GM21515 (cell line): ENCODE measurements at regions not wholly inside any gene's neighbourhood (a gene's known extent, or its start where the extent isn't known, plus 50 kb on each side); places are given as distances from the start of the nearest gene placed in this dataset.

Experiments
- ATAC-seq: cut with Tn5 transposase; IDR thresholded peaks from one replicate; pipeline ENCODE4 v1.9.1; 2021; ENCODE audit not compliant: unreplicated experiment

DNA sequence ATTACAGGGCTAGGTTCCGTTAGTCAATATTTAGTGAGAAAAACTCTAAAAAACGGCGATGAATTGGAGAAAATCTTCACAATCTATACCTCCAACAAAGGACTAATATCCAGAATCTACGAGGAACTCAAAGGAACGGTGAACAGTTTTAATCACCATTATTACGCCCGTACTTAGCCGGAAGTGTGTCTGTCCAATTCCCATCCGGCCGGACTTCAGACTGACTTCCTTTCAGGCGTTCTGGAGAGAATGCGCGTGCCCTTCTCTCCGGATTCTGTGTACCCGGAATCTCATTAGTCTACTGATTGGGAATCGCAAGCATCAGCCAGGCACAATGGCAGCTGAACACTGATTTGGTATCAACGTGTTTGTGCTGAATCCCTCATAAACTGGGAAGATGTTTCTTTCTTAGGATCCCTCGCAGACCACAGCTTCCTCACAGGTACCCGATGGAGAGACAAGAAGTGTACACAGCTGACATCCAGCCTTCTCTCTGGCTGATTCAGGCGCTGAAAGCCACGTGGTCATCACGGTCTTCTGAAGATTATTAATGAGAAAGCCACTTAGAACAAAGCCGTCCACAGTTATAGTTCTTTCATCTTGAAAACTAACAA, 239.9 kb downstream of the ZNF516 start:
- no peak for ATAC-seq

DNA sequence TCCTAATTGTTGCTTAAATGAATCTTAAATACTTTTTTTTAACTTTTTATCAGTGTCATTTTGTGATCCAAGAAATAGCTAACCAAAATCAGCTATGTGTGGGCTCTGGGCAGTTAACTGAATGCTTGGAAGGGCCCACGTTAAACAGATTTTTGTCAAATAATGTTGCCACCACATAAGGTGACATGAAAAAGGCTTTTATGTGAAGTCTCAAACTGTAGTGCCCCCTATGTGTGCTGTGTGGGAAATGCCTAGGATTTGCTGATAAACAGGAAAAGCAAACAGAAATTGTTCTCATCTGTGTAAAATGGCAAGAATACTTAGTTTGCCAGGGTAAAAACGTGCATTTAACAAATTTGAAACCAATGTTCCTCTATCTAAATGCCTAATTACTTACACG, 242.2 kb downstream of the ZNF516 start:
- no peak for ATAC-seq

- ATAC-seq, result no peak
These were observed 242.9 kb downstream of the ZNF516 start for GRCh38 chr18:76252139-76252538.

GRCh38 chr18:76251691-76252090, 243.4 kb downstream of the ZNF516 start:
- no peak for ATAC-seq

DNA sequence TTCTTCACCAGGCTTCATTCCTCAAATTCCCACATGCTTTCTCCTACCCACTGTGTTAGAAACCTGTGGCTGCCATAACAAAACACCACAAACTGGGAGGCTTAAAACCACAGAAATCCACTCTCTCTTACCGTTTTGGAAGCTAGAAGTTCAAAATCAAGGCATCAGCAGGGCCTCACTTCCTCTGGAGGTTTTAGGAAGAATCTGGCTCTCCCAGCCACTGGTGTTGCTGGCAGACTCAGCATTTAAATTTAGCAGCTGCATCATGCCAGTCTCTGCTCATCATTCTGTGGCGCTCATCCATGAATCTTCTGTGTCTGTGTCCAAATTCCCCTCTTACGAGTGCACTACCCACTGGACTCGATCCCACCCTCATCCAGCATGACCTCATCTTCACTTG, 248.5 kb downstream of the ZNF516 start:
- ATAC-seq, result no peak

DNA sequence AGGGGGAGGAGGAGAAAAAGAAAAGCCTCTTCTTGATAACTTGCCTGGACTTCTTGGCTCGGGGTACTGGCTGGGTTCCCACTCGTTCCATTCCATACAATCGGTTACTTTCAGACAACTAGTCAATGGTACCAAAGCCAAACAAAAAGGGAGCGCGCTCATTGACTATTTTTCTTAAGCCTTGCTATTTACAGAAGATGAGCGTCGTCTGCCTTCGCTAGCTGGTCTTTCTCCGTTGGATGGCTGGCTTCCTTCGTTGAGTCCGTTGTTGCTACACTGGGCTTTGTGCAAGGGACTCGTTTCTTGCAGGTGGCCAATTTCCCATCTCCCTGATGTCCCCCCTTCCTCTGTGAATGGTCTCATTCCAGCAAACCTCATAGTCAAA, 260.4 kb downstream of the ZNF516 start:
- ATAC-seq, result no peak

- ATAC-seq, result no peak
These were observed 261.0 kb downstream of the ZNF516 start for GRCh38 chr18:76233876-76234675.

DNA sequence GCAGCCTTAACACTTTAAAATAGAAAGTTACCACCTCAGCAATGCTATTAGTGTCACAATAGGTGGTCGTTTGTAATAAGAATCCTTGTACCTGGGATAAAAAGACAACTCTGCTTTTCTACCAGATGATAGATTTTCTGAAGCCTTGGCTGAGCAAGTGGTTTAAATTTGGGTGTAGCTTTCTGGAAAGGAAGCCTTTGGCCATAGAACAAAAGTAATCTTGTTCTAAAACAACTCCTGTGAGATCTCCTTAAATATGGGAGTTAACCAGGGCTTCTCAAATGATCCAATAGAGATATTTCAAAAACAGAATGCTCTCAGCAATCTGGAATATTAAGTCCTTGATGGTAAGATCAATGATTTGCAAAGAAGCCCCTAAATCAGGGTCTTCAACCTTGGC, 261.6 kb downstream of the ZNF516 start:
- no peak for ATAC-seq

- ATAC-seq, result no peak
These were observed 262.3 kb downstream of the ZNF516 start for GRCh38 chr18:76232779-76233178.

DNA sequence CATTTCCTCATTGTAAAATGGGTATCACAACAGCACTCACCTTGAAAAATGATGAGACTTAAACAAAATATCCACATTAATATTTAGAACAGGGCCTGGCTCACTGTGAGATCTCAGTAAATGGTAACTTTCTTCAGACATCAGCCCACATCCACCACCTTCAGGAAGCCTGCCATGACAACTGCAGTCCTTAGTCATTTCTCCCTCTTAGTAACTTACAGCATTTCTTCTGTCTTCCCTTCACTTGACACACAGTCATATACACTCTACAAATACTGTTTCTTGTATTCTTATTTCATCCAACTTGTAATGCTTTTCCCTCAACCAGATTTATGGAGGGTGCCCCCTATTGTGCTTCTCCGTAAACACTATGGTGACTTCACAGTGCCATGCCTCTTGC, 263.0 kb downstream of the ZNF516 start:
- no peak for ATAC-seq

DNA sequence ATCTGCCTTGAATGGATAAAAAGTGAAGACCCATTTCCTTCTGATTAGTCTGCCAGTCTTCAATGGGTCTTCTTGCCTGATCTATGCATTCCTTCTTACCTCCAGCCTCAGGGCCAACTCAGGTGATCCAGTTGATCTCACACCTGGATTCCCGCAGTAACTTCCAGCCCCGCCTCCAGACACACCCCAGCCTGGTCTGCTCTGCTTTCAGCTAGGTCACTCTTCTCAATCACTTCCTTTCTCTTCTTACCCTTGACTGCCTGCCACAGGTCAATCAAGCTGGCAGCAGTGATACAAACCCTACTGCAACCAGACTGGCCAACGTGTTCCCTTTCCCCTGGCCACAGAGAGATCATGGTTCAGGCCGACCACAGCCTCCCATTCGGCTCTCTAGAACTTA, 263.6 kb downstream of the ZNF516 start:
- no peak for ATAC-seq

- no peak for ATAC-seq
These were observed 264.3 kb downstream of the ZNF516 start for GRCh38 chr18:76230791-76231190.

DNA sequence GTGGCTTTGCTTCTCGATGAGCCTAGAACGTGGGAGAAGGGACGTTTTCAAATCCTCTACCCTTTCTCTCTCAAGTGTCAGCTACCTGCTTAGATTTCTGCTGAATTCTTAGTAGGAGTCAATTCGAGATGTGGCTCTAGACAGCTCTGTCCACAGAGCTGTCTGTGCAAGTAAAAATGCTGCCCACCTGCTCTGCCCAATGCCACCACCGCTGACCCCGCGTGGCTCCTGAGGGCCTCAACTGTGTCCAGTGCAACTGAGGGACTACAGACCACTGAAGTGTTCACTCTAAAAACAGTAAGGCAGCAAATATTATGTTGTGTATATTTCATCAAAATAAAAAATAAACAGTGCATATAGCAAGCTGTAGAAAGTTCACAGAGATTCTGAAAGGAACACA, 266.3 kb downstream of the ZNF516 start:
- no peak for ATAC-seq

- ATAC-seq, result no peak
These were observed 267.3 kb downstream of the ZNF516 start for GRCh38 chr18:76227759-76228158.

- ATAC-seq, result no peak
These were observed 271.6 kb downstream of the ZNF516 start for GRCh38 chr18:76223403-76223802.

GRCh38 chr18:76219023-76219422, 276.0 kb downstream of the ZNF516 start:
- ATAC-seq, result no peak

DNA sequence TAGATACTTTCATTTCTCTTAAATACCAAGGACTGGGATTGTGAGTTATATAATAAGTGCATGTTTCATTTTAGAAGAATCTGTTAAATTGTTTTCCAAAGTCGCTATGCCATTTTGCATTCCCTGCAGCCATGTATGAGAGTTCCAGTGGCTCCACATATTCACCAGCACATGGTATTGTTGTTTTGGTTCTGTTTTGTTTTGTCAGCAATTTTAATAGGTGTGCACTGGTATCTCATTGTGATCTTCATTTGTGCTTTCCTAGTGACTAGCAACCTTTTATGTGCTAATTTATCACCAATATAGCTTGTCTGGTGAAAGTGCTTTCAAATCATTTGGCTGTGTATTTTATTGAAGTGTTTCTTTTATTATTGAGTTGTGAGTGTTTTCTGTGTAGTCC, 278.9 kb downstream of the ZNF516 start:
- ATAC-seq, result no peak

DNA sequence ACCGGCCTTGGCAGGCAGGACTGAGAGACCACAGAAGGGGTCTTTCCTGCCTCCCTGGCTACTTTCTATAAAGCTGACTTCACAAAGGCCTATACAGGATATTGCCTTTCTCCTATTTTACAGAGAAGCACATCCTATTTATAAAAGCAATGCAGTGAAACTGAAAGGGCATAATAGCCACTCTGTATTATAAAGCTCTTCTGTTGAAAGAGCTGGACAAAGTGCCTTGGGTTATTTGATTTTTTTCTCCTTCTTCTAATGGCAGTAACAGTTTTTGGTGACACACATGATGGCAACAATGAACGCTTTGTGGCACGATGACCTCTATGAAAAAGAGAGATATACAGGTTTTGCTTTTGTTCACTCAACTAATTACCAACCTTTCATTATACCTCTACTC, 281.1 kb downstream of the ZNF516 start:
- no peak for ATAC-seq

DNA sequence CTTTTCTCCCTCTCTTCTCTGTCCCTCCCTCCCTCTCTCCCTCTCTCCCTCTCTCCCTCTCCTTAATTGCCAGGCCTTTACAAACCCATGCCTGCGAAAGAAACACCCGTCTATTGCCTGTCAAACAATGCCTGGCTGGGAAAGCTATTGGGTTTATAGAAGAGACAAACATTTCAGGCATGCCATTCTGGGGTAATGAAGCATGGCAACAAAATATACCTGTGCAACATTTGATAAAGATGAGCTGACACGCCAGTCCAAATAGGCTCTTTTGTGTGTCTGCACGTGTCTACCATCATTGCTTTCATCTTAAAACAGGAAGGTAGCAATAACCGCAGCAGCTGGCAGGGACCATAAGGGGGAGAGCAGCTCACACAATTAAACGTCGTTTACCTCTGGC, 282.1 kb downstream of the ZNF516 start:
- no peak for ATAC-seq

- ATAC-seq, result no peak
These were observed 285.4 kb downstream of the ZNF516 start for GRCh38 chr18:76209597-76209996.

DNA sequence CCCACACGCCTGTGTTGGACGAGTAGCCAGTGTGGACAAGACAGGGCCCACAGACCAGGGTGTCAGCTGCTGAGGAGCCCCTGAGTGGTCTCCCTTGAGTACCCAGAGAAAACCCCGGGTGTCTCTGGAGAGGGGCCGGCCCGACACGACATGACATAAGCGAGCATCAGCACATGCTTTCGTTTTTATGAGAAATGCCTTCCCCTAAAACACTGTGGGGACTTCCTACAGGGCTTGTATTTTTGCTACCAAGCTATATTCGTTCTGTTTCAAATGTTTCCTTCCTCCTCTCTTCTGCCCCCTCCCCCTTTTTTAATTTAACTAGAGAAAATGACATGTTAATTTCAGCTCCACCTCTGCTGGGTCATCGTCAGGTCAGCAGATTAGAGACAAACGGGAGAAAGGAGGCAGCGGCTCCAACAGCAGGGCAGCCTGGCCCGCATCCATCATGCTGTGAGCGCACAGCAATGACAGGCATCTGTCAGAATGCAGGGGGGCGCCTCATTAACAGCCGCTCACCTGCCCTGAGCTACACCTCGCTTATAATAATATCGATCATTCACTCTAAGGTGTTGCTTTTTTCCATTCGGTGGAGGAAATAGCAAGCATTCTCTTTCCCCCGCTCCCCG, 286.2 kb downstream of the ZNF516 start:
- no peak for ATAC-seq

DNA sequence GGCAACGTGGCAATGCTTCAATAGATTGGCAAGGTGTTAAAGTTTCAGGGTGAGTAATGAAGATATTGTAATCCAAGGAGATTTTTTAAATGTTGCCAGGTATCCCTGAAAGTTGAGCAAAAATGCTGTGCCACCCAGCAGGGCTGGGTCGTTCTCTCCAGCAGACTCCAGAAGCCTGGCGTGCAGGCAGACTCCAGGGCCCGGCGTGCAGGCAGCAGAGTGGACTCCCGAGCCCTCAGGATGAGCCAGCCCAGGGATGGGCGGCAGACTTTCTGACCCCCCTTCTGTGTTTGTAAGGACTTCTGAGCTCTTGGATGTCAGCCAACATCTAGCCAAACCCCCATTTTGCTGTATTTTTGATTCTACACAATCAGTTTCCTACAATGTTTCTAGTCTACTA, 289.1 kb downstream of the ZNF516 start:
- ATAC-seq, result no peak
